Heart left ventricle (tissue), 16 donors: ENCODE measurements at regions not wholly inside any gene's neighbourhood (a gene's known extent, or its start where the extent isn't known, plus 50 kb on each side); places are given as distances from the start of the nearest gene placed in this dataset.

Experiments used
- ATAC-seq, 4 donors: fragments of 200-7000 bp; cut with Tn5 transposase; one replicate each; pipeline ENCODE4 v1.9.1; 2020 to 2022; ENCODE audit warnings: moderate library complexity in 4 of 4, mild to moderate bottlenecking in 3 of 4, moderate number of reproducible peaks in 1 of 4
- DNase-seq, 5 donors: peaks; one replicate each; pipeline ENCODE4 v3.0.0-alpha.2; 2020
- H3K27ac ChIP-seq, 12 donors: fragments of 200-600 bp; sonication (generic) in 4 of 12; one replicate each; pipeline versions ENCODE4 v1.5.0 to v1.8.0; 2016 to 2022; ENCODE audit warnings: mild to moderate bottlenecking in 2 of 12
- H3K27me3 ChIP-seq, 9 donors: fragments of 200-600 bp; sonication (generic) in 2 of 9; one replicate each; pipeline versions ENCODE4 v1.5.1 to v1.8.0; 2016 to 2022; ENCODE audit warnings: mild to moderate bottlenecking in 3 of 9
- H3K36me3 ChIP-seq, 9 donors: fragments of 200-600 bp; sonication (generic) in 2 of 9; one replicate each; pipeline versions ENCODE4 v1.5.0 to v1.8.0; 2018 to 2022; ENCODE audit warnings: mild to moderate bottlenecking in 2 of 9
- H3K4me1 ChIP-seq, 12 donors: fragments of 200-600 bp; sonication (generic) in 4 of 12; one replicate each; pipeline versions ENCODE4 v1.5.0 to v1.8.0; 2016 to 2022; ENCODE audit warnings: mild to moderate bottlenecking in 3 of 12
- H3K4me3 ChIP-seq, 12 donors: fragments of 200-600 bp; sonication (generic) in 4 of 12; one replicate each; pipeline versions ENCODE4 v1.5.0 to v1.8.0; 2017 to 2022; ENCODE audit warnings: mild to moderate bottlenecking in 9 of 12, moderate library complexity in 4 of 12
- H3K9me3 ChIP-seq, 12 donors: fragments of 200-600 bp; sonication (generic) in 4 of 12; one replicate each; pipeline versions ENCODE4 v1.5.0 to v1.8.0; 2016 to 2022; ENCODE audit warnings: mild to moderate bottlenecking in 1 of 12
- CTCF ChIP-seq, 12 donors: fragments of 200-600 bp; sonication (generic) in 4 of 12; IDR thresholded peaks; one replicate each; pipeline versions ENCODE4 v1.5.0 to v1.8.0; 2018 to 2022; ENCODE audit warnings: antibody characterized with exemption in 12 of 12, mild to moderate bottlenecking in 5 of 12
- POLR2A ChIP-seq, 2 donors: fragments of 450-650 bp; IDR thresholded peaks; one replicate each; pipeline ENCODE4 v1.6.1; 2017; ENCODE audit warnings: antibody characterized with exemption in 2 of 2, mild to moderate bottlenecking in 2 of 2, moderate library complexity in 2 of 2
- WGBS, 4 donors: extraction: QIAGEN DNeasy Blood & Tissue Kit in 2 of 4; methylation state at CpG; one replicate each; pipeline versions ENCODE4 v1.1.5 to v1.1.7; 2013 to 2018; 5-methylcytosine and 5-hydroxymethylcytosine counted together
- intact Hi-C, 10 donors: fragments of 100-400 bp; cut with DNase I; formaldehyde crosslinking; loops; one replicate each; pipeline versions ENCODE4 v1.11.1 to v1.14.2; 2022
- donor health status: ischemic (EF 13 %, LVEDD 7.1; RV severe dilation, severe dysfunction).
- donor health status: healthy with polysubstance abuse.
- donor health status: DM: no; HTN: yes; CAD: no.
- donor health status: DM: no; HTN: no; CAD: no.
- donor health status: ischemic (EF 25% LVEDD 6.9; RV normal size, moderate dysfunction).
- donor health status: ischemic (EF 25% LVEDD 5.7; RV mildly dilated, moderate dysfunction).
- donor health status: healthy.
- donor health status: DM: yes; HTN: yes; CAD: no.
- donor health status: ischemic (EF 35%, LVEDD 5.7; RV mildly dilated, moderate dysfunction).
- donor health status: nonischemic (EF 11% LVEDD 7.7; RV severe dilation, severe dysfunction).
- donor health status: DM: yes; HTN: yes; CAD: no.
- donor health status: PGD.
- donor health status: ischemic (EF 29% LVEDD 5.4; RV normal size, mild dysfunction).
- donor health status: nonischemic (EF 23%, LVEDD 6.1; RV moderate dilation, normal function).

GRCh38 chr4:36786519-36786918 lies 458.0 kb upstream of the NWD2 start:
- no peak for TF ChIP-seq POLR2A (IDR thresholded peaks at IDR 0.05)
- TF ChIP-seq CTCF (IDR thresholded peaks at IDR 0.05): no peak
- no peak overlapping the region for H3K27ac ChIP-seq
- ATAC-seq (no peak), DNase-seq (no peak)
- H3K4me1 ChIP-seq: no peaks in the 10 kb centered on the region
- H3K27me3 ChIP-seq: no peaks in the 10 kb centered on the region
- no peak overlapping the region for H3K4me3 ChIP-seq
- WGBS, 4 donors: 46 to 63% (median 48%) methylated on average over 2 of the region's 2 CpGs
- H3K36me3 ChIP-seq: no peaks in the 10 kb centered on the region
- no peaks in the 10 kb centered on the region for H3K9me3 ChIP-seq
- intact Hi-C loops: no loop called here

GRCh38 chr4:36794716-36795115 lies 449.8 kb upstream of the NWD2 start:
- TF ChIP-seq POLR2A (IDR thresholded peaks at IDR 0.05): no peak
- TF ChIP-seq CTCF (IDR thresholded peaks at IDR 0.05): no peak
- 53 to 76% (median 68%) methylated on average over 1 of the region's 1 CpG for WGBS, 4 donors
- Histone ChIP-seq H3K9me3 (peaks cover 0 to 7% (median 0%) of the 10 kb centered on the region in 12 donors), H3K27ac (no peak overlapping the region), H3K27me3 (no peaks in the 10 kb centered on the region), H3K4me1 (no peaks in the 10 kb centered on the region), H3K4me3 (no peak overlapping the region), H3K36me3 (no peaks in the 10 kb centered on the region)
- DNase-seq (no peak), ATAC-seq (no peak)
- intact Hi-C loops: no loop called here

- H3K4me1 ChIP-seq: no peaks in the 10 kb centered on the region
- DNase-seq (no peak), ATAC-seq (no peak)
- H3K27ac ChIP-seq: no peak overlapping the region
- no peak overlapping the region for H3K4me3 ChIP-seq
- no peak for TF ChIP-seq CTCF (IDR thresholded peaks at IDR 0.05)
- H3K9me3 ChIP-seq: no peaks in the 10 kb centered on the region
- intact Hi-C loops: no loop called here
- H3K36me3 ChIP-seq: no peaks in the 10 kb centered on the region
- H3K27me3 ChIP-seq: no peaks in the 10 kb centered on the region
Observed at GRCh38 chr4:36812149-36812548, 432.4 kb upstream of the NWD2 start.

- DNase-seq: no peak
- Histone ChIP-seq H3K36me3 (no peaks in the 10 kb centered on the region), H3K27ac (no peak overlapping the region), H3K27me3 (no peaks in the 10 kb centered on the region), H3K4me3 (no peak overlapping the region), H3K4me1 (no peaks in the 10 kb centered on the region), H3K9me3 (peaks cover 0 to 7% (median 0%) of the 10 kb centered on the region in 12 donors)
- intact Hi-C loops: no loop called here
- ATAC-seq: no peak
- no peak for TF ChIP-seq POLR2A (IDR thresholded peaks at IDR 0.05)
- no peak for TF ChIP-seq CTCF (IDR thresholded peaks at IDR 0.05)
- WGBS, 4 donors: 83 to 96% (median 89%) methylated on average over 4 of the region's 4 CpGs
Observed at GRCh38 chr4:36815536-36815935, 429.0 kb upstream of the NWD2 start.
